ENCODE measurements at regions not wholly inside any gene's neighbourhood (a gene's known extent, or its start where the extent isn't known, plus 50 kb on each side); places are given as distances from the start of the nearest gene placed in this dataset.

DNA sequence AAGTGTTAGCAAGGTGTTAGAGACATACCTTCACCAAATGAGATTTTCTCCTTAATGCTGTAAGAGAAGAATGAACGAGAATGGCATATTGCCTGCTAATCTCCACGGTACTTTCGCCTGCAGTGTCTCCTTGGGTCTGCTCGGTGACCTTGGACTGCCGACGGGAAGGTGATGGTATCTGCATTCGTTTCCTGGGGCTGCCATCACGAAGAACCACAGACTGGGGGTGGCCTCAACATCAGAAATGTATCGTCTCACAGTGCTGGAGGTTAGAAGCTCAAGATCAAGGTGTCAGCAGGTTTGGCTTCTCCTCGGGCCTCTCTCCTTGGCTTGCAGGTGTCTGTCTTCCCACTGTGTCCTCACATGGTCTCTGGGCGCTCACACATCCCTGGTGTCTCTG is 86.3 kb upstream of the TNRC6C start:
- no peak for DNase-seq (ENCODE audit: low read depth in 2 of 2)

DNA sequence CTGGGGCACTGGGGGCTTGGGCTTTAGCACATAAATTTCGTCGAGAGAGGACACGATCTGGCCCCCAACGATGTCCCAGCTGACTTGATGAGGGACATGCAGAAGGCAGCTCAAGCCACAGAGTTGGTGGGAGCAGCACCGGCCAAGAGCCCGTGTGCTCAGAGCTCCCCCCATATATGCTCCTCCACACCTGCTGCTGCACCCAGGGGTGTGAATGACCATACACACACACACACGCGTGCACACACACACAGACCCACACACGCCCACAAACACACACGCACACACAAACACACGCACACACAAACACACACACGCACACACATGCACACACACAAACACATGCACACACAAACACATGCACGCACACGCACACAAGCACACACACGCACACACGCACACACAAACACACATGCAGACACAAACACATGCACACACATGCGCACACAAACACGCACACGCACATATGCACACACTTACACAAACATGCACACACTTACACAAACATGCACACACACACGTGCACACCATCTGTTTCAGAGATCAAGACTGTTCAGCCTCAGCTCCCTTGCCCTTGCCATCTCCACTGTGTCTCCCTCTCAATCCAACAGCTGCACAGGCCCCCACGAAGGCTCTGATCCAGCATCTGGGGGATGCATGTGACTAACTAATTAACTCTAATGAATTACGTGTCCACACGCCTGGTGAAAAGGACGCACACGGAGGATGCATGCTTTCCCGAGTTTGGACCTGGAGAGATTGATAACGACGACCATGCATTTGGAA is 85.6 kb upstream of the TNRC6C start:
- DNase-seq (ENCODE audit: low read depth in 2 of 2): no peak

DNA sequence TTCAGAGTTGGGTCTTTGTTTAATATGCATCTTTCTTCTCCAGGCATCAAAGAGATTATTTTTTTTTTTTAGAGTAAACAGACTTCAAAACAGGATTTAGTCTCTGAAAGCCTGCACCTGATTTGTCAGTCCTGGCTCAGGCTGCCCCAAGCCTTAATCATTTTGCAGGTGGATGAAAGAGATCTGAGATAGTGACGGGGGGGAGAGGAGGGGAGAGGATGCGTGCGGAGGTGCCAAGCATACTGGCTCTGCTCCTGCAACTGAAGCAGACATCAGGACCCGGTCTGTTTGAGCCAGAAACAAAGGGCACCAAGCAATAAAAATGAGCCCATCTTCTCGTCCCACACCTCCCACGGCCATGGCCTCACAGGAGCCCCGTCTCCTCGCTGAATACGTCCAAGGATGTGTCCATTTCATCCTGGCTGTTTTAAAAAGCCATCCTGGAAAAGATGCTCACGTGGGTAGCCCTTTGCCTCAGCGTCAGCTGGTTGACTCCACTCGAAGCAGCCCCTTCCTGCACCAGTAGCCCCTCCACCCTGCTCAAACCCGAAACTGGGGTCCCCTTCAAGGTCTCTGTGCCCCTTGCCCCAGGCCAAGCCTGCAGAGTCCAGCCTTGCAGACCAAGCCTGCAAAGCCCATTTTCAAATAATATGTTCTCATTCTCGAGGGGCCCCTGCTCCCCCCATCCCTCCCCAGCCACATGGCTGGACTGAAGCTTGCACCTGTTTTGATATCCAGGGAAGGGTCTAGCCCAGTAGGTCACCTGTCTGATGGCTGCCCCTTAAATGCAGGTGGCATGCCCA is 84.8 kb upstream of the TNRC6C start:
- DNase-seq (ENCODE audit: low read depth in 2 of 2): no peak

DNA sequence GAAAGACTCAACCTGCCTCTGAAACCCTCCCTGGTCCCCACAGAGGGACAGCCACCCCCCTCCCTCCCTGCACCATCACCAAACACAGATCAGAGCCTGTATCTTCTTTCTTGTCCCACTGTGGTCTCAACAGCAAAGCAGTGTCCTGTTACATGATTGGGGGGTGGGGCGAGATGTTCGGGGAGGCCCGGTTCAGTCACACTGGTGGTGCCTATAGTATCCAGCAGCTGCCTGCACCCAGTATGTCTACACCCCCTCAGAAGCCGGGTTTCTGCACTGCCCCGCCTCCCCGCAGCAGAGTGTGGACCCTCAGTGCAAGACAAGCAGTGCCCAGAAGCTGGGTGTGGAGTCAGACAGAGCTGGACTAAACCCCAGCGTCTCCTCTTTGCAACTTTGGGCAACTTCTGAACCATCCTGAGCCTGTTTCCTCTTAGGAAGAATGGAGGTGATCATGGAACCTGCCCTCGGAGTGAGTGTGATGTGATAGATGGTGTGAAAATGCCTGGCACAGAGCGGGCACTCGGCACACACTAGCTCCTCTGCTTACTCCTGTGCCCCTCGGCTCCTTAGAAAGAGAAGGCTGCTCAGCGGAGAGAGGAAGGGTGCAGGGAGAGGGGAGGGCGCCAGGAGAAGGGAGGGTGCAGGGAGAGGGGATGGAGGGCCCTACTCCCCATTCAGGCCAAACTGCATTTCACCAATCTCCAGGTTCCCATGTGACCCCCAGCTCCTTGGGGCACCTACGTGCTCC is 84.0 kb upstream of the TNRC6C start:
- no peak for DNase-seq (ENCODE audit: low read depth in 2 of 2)

DNA sequence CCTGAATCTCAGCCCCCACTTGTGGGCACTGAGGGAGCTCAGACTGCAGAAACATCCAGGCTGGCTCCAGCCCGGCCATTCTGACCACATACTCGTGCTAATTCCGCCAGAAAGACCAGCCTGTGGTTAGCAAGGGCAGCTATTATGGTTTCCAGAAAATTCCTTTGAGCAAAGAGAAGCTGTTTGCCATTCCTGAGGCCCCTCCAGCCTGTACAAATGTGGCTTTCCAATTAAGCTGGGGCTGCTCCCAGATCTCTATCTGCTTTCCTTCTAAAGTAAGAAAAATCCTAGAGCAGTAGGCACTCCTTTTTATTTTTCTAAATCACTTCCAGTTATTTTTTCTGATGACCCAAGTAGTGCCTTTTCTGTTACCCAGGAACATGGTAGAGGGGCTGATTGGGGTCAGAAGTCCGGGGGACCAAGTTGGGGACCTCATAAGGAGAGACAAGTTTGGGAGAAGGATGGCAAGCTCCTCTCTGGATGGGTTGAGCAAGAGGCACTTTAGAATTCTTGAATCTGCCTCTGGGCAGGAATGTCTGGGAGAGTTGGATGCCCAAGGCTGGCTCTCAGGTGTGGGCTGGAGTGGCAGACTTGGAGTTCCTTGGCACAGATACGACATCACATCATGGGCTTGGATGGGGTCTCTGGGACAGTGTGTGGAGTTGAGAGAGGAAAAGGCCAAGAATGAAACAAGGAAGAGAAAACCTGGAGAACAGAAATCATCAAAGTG is 83.3 kb upstream of the TNRC6C start:
- no peak for DNase-seq (ENCODE audit: low read depth in 2 of 2)

DNA sequence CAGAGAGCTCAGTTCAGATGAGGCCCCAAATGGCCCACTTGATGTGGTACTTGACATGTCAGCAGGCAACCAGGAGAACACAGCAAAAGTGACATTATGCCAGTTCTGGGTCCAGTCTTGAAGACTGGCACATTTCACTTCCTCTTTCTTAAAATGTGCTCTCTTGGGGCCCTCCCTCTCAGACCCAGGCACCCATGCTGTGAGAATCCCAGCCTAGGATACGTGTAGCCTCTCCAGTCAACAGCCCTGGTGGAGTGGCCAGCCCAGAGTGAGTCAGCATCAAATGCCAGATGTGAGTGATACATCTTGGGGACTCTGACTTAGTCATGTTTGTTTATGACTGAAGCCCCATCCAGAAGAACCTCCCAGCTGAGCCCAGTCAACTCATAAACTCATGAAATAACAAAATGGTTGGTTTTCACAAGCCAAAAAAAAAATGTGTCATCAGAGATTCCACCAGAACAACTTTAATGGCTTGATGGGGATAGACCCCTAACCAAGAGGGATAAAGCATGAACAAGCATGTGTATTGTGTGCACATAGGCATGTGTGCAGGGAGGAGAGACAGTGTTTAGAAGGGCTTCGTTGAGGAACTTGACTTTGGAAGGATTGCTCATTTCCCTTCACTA is 82.5 kb upstream of the TNRC6C start:
- DNase-seq (ENCODE audit: low read depth in 2 of 2): no peak

DNA sequence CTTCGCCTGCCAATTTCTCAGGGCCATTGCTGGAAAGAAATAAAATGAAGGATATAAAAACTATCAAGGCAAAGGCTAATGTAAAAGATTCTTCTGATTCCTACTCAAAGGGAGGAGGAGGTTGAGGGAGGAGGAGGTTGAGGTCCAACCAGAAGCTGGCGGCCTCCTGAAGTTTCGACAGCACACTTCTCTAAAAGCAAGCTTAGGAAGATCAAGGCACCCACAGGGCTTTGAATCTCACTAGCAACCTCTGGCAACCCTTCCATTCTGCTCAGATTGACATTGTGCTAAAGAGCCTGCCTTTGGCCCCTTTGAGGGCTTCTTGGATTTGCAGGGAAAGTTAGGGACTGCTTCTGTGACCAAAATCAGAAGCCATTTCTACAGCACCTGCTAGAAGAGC is 81.5 kb upstream of the TNRC6C start:
- DNase-seq (ENCODE audit: low read depth in 2 of 2): no peak

DNA sequence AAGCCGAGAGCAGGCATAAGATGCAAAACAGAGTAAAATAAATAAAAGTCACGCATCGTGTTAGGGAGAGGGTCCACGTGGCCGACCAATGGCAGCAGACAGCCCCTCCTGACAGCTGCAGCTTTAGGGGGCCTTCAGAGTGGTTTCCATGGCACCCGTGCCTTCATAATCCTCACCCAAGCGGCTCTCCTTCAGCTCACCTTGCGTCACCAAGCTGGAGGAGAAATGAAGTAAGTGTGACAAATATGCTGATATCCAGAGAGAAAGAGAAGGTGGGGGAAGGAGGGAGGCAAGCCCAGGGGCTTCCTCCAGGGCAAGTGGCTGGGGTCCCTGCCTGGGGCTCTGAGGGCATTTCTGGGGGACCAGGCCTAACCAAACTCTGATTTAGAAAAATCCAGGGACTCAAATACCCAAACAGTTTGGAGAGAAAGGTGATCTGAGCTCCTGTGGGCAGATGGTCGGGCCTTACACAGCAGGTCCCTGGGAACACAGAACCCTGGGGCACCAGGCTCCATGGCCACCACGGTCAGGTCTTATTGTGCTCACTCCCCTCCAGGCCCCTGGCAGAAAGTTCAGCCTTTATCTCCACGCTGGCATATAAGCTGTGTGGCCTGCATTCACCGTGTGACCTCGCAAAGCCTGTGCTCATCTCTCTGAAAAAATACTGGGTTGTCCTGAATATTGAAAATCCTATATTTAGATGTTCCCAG is 80.7 kb upstream of the TNRC6C start:
- no peak for DNase-seq (ENCODE audit: low read depth in 2 of 2)

DNA sequence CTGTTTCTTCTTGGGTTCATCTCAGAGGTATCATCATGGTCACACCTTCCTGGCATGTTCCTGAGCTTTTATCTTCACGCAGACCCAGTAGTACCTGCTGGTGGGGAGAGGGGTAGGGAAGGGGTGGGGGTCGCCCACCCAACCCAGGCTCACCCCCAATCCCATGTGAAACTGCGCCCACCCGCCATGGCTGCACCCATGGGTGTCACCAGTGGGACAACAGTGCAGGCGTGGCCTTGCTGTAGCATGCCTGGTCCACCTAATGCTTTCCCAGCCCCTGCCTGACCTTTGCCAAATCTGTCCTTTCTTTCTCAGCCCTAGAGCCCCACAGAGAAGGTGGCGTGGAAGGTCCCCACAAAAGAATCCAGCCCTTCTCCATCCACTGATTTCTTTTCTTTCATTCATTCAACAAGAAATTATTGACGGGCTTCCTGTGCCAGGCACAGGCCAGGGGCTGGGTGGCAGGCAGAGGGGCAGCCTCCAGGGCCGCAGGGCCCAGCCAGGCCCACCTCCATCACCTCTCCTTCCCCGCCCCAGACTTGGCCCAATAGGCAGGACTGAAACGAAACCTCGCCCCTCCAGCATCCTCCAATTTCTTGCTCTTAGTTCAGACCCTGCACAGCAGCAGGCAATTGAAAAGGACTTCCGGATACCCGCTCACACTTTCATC is 79.1 kb upstream of the TNRC6C start:
- DNase-seq (ENCODE audit: low read depth in 2 of 2): no peak

DNA sequence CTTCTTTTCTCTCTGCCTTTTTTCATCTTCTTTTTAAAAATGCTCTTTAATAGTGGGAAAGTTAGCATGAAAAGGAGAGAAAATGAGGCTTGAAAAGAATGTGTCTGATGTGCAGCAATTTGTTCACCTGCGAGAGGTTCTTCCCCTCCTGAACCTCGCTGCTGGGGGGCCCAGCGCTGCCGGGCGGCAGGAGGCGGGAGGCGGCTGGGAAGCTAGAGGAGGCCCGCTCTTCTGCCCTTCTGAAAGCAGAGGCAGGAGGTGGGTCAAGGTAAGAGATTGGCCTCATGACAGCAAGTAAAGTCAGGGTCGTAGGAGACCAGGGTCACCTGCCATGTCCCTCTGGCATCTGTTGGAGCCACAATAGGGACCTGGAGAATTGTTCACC is 78.6 kb upstream of the TNRC6C start:
- no peak for DNase-seq (ENCODE audit: low read depth in 2 of 2)

DNA sequence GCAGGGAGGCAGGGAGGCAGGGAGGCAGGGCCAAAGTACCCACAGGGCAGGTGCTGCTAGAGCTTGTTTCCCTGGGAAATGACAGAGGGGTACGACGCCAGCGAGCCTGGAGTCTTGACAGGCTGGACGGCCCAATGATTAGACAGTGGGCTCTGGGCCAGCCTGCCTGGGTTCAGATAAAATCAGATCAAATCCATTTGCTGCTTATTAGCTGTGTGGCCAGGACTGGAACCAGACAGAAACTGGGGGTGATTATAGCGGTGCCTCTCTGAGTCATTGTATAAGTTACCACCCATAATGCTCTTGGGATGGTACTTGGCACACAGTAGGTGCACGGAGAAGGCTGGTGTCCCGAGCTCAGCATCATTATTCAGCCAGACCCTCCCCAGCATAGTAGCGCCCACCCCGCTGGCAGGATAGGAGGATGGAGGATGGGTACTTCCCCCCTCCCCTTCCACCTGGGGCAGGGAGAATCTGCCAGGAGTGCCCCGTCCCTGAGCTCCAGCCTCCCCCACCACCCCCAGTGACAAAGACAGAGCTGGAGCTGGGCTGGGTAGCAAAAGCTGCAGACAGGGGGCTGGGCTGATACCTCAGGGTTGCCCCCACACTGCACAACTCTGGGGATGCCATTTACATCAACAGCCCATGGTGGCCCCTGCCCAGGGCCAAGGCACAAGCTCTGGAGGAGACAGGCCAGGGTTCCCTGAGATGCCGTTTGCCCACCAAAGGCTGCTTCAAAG is 77.6 kb upstream of the TNRC6C start:
- DNase-seq (ENCODE audit: low read depth in 2 of 2): no peak

DNA sequence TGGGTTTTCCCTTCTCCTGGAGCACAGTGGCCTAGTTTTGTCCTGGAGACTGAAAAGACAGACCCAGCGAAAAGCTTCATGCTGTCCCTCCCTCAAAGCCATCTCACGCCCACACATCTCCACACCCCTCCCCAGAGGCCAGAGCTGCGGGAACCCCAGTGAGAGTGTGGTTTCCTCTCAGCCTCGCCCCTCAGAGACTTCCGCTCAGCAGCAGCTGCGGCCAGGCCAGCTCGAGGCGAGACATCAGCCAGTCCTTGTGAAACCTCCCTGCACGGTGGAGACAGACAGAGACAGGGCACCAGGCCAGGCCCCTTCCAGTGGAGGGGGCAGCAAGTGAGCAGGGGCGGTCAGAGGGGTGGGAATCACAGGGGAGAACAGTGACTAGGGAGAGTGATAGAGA is 77.0 kb upstream of the TNRC6C start:
- DNase-seq (ENCODE audit: low read depth in 2 of 2): peak; percentile 21 to 33

DNA sequence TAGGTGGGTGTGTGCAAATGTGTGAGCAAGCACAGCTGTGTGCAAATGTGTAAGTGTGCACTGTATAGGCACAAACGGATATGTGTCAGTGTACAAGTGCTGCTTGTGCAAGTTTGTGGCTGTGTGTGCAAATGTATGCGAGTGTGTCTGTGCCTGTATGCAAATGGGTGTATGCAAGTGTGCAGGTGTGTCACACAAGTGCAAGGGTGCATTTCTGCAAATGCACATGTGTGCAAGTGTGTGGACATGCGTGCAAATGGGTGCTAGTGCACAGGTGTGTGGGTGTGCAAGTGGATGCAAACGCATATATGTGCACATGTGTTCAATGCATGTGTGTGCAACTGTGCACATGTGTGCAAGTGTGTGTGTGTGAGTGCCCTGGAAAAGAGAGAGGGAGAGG is 76.5 kb upstream of the TNRC6C start:
- DNase-seq (ENCODE audit: low read depth in 2 of 2): no peak

DNA sequence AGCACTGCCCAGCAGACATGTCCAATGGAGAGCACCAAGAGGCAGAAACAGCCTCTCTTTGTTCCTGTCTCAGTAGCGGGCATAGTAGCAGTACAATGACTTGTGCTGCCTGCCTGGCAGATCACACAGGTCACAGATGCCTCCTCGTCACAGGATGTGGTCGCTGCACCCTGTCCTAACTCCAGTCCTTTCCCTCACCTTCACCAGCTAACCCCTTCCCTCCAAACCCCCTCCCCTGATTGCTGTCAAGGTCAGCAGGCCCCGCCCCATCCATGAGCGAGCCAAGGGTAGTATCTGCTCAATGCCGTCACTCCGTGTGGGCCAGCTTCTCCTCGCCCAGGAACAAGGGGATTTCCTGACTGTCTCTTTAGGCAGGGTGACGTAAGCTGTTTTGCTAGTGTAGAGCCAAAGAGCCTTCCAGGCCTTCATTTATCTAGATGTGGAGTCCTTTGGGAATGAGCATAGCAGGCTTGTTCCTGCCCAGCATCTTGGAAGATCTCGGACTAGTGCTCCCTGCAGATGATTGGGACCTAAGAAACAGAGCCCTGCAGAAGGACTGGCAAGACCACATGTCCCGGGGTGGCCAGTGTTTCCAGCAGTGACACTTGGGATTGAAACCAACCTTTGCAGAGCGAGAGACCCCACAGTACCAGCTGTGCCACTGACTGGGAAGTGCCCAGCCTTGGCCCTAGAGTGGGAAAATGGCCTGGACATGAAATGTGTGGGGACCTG is 75.9 kb upstream of the TNRC6C start:
- peak; percentile 42 to 55 for DNase-seq (ENCODE audit: low read depth in 2 of 2)

DNA sequence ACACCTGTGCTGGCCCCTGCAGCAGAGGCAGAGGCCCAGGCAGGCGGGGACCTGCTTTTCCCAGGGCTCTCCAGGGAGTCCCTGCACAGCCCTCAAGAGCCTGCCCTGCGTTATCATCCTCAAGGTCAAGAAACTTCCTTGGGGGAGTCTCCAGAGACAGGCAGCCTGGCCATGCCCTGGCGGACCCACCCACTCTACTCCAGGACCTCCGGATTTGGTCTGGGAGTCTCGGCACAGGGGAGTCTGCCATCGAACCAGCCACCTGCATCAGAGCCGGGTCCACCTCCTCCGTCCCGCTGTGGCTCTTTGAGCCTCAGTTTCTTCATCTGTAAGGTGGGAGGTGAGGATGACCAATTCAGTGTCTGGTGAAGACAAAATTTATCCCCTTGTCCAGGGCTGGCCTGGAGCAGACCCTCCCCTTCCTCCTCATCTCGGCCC is 75.3 kb upstream of the TNRC6C start:
- DNase-seq (ENCODE audit: low read depth in 2 of 2): no peak

DNA sequence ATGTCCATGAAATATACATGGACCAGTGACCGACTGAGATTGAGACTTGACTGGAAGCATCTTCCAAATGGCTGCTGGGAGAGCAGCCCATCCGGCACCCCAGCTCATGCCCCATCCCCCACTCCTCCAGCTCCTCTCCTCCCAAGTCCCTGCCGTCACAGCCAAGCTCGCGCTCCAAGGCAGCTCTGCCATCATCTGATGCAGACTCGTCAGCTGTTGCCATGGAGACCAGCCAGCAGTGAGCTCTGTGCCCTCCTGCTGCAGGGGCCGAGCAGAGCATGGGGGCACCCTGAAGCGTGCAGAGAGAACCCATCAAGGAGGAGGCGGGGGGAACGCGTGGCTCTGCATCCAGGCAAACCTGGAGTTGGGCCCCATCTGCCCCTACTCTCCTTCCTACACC is 74.5 kb upstream of the TNRC6C start:
- DNase-seq (ENCODE audit: low read depth in 2 of 2): no peak

DNA sequence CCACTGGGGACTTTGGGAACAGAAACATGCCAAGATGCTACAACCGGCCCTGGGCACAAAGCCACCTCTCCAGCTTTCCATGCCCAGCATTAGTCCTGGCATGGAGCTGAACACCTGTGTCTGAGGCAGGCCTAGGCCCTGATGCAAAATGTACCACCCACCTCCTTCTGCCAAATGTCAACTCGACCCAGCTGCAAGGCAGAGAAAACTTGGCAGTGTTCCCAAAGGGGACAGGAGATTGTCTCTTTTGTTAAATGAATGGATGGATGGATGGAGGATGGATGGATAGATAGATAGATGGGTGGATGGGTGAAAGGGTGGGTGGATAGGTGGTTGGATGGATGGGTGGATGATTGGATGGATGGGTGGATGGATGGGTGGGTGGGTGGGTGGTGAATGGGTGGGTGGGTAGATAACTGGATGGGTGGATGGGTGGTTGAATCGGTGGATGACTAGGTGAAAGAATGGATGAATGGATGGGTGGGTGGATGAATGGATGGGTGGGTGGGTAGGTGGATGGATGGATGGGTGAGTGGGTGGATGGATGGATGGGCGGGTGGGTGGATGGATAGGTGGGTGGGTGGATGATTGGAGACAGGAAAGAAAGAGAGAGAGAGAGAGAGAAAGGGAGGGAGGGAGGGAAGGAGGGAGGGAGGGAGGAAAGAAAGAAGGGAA is 73.4 kb upstream of the TNRC6C start:
- no peak for DNase-seq (ENCODE audit: low read depth in 2 of 2)

DNA sequence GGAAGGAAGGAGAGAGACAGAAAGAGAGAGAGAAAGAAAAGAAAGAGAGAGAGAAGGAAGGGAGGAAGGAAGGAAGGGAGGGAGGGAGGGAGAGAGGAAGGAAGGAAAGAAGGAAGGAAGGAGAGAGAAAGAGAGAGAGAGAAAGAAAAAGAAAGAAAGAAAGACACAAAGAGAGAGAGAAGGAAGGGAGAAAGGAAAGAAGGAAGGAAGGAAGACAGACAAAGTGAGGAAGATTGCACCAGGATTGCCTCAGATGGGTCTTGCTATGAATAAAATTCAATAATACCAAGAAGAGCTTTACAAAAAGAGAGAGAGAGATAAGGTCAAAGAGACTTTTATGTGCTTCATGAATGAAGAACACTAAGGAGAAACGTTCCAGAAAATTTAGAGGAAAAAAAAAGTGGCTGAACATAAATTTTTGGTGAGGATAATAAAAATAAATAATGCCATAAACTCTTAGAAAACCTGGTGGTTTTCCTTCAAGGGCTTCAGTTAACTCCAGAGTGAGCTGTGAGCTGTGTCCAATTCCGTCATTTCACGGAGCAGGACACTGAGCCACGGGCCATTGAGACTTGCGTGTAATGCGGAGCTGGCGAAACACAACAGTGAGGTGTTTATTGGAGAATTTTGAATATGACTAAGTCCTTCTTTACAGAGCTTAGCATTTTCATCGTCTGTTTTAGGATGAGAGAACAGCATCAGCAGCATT is 72.7 kb upstream of the TNRC6C start:
- no peak for DNase-seq (ENCODE audit: low read depth in 2 of 2)

Data from stimulated activated CD4-positive, alpha-beta T cell treated with anti-CD3 and anti-CD28 coated beads, Interleukin-1b, Interleukin-23, amount 100 ng/mL, for 4 hours (primary cell).